ENCODE measurements at regions not wholly inside any gene's neighbourhood (a gene's known extent, or its start where the extent isn't known, plus 50 kb on each side); places are given as distances from the start of the nearest gene placed in this dataset.

DNA sequence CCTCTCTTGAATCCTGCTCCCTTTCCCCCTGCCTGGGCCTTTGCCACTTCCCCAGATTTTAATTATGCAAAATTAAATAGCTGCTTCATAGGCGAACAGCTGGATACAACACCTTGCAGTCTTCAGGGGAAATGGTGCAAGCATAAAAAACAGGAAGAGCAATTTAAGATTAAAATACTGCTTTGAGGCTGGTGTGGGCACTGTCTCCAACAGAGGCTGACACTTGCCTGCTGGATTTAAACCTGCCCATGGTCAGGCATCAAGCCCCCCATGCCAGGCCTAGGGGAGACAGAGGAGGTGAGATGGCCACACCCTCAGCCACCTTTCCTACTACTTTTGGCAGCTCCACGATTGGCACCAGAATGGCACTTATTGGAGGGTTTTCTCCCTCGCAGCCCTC lies 110.1 kb upstream of the DIO3 start:
- Histone ChIP-seq H3K36me3 (replicated peaks in 1 of 2; ENCODE audit: control insufficient read depth in 1 of 2, insufficient read depth in 2 of 2, low read length in 1 of 2) (no peaks in the 10 kb centered on the region), H3K9me3 (no peaks in the 10 kb centered on the region), H3K9ac (no peak overlapping the region), H3K4me1 (ENCODE audit: control insufficient read depth in 1 of 2, insufficient read depth in 2 of 2, low read depth in 1 of 2, low read length in 1 of 2) (peaks cover 0 to 4% of the 10 kb centered on the region in 2 experiments; a peak in 1 of 4 replicates), H2AFZ (ENCODE audit: low read depth) (no peak overlapping the region), H3K79me2 (ENCODE audit: insufficient read depth) (no peaks in the 10 kb centered on the region), H3K4me2 (no peak overlapping the region), H3K9me2 (no peaks in the 10 kb centered on the region), H4K20me1 (ENCODE audit: insufficient read depth) (no peaks in the 10 kb centered on the region), H3K4me3 (ENCODE audit: low read depth in 2 of 2, low read length in 1 of 2) (no peak overlapping the region), H3F3A (replicated peaks; ENCODE audit: insufficient read depth) (no peaks in the 10 kb centered on the region), H3K27me3 (ENCODE audit: insufficient read depth) (no peaks in the 10 kb centered on the region), H3K27ac (ENCODE audit: low read depth in 2 of 2, low read length in 1 of 2) (no peak overlapping the region)
- 52% methylated on average over 3 of the region's 3 CpGs for WGBS (ENCODE audit: low lambda C conversion rate)
- DNase-seq: no peak
- POLR2A ChIA-PET: no interaction called here
- TF ChIP-seq RFX5 (IDR thresholded peaks at IDR 0.05; ENCODE audit: low read length) (no peak), EP300 (IDR thresholded peaks at IDR 0.05; ENCODE audit: borderline replicate concordance in 1 of 2, low read depth in 1 of 2, low read length in 1 of 2) (no peak)
- CTCF ChIA-PET: interaction anchor here (0.5 to 0.7 kb wide), 2 partner anchors 18 to 39 kb away, joined by 3 read pairs; no protein-coding TSS in a partner anchor

DNA sequence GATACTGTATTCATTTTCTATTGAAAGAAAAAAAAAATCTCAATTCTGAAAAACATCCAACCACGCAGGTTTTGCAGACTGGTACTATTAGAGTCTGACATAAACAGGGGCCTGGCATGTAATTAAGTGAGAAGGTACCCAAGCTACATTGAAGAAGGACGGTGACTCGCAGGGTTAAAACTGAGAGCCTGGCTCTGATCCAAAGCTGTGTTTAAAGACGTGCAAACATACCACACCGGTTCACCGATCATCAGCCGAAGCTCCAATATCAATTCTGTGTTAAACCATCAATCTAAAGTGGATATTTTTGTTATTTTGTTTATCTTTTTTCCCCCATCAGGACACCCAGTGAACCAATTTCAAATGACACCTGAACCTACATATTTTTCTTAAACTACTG lies 108.1 kb upstream of the DIO3 start:
- CTCF ChIA-PET: no interaction called here

More for the DNA sequence above, 108.1 kb upstream of the DIO3 start:
- H3K9me2 ChIP-seq: no peaks in the 10 kb centered on the region
- no peaks in the 10 kb centered on the region for H3K9me3 ChIP-seq
- no peak overlapping the region for H3K27ac ChIP-seq (ENCODE audit: low read depth in 2 of 2, low read length in 1 of 2)
- H3K36me3 ChIP-seq (replicated peaks in 1 of 2; ENCODE audit: control insufficient read depth in 1 of 2, insufficient read depth in 2 of 2, low read length in 1 of 2): no peaks in the 10 kb centered on the region
- H3K27me3 ChIP-seq (ENCODE audit: insufficient read depth): no peaks in the 10 kb centered on the region
- TF ChIP-seq TCF12 (IDR thresholded peaks at IDR 0.05) (no peak), FOXM1 (IDR thresholded peaks at IDR 0.05; ENCODE audit: low read depth) (no peak), RFX5 (IDR thresholded peaks at IDR 0.05; ENCODE audit: low read length) (no peak), SMC3 (IDR thresholded peaks at IDR 0.05; ENCODE audit: low read depth, low read length) (no peak), YY1 (IDR thresholded peaks at IDR 0.05; ENCODE audit: low read depth) (no peak), ELF1 (IDR thresholded peaks at IDR 0.05) (no peak), FOXJ3 (CRISPR knock-in tag; IDR thresholded peaks at IDR 0.05) (no peak), NFIC (IDR thresholded peaks at IDR 0.05; ENCODE audit: borderline replicate concordance) (no peak)
- TF ChIP-seq, protein P1, sequence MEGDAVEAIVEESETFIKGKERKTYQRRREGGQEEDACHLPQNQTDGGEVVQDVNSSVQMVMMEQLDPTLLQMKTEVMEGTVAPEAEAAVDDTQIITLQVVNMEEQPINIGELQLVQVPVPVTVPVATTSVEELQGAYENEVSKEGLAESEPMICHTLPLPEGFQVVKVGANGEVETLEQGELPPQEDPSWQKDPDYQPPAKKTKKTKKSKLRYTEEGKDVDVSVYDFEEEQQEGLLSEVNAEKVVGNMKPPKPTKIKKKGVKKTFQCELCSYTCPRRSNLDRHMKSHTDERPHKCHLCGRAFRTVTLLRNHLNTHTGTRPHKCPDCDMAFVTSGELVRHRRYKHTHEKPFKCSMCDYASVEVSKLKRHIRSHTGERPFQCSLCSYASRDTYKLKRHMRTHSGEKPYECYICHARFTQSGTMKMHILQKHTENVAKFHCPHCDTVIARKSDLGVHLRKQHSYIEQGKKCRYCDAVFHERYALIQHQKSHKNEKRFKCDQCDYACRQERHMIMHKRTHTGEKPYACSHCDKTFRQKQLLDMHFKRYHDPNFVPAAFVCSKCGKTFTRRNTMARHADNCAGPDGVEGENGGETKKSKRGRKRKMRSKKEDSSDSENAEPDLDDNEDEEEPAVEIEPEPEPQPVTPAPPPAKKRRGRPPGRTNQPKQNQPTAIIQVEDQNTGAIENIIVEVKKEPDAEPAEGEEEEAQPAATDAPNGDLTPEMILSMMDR (IDR thresholded peaks at IDR 0.05): no peak
- TF ChIP-seq, protein P2, sequence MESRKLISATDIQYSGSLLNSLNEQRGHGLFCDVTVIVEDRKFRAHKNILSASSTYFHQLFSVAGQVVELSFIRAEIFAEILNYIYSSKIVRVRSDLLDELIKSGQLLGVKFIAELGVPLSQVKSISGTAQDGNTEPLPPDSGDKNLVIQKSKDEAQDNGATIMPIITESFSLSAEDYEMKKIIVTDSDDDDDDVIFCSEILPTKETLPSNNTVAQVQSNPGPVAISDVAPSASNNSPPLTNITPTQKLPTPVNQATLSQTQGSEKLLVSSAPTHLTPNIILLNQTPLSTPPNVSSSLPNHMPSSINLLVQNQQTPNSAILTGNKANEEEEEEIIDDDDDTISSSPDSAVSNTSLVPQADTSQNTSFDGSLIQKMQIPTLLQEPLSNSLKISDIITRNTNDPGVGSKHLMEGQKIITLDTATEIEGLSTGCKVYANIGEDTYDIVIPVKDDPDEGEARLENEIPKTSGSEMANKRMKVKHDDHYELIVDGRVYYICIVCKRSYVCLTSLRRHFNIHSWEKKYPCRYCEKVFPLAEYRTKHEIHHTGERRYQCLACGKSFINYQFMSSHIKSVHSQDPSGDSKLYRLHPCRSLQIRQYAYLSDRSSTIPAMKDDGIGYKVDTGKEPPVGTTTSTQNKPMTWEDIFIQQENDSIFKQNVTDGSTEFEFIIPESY (IDR thresholded peaks at IDR 0.05; ENCODE audit: borderline replicate concordance, low read depth): no peak
- POLR2A ChIA-PET: no interaction called here
- no peak overlapping the region for H3K4me2 ChIP-seq
- DNase-seq: no peak
- no peaks in the 10 kb centered on the region for H3F3A ChIP-seq (replicated peaks; ENCODE audit: insufficient read depth)
- H3K4me1 ChIP-seq (ENCODE audit: control insufficient read depth in 1 of 2, insufficient read depth in 2 of 2, low read depth in 1 of 2, low read length in 1 of 2): no peaks in the 10 kb centered on the region
- H4K20me1 ChIP-seq (ENCODE audit: insufficient read depth): no peaks in the 10 kb centered on the region
- H3K9ac ChIP-seq: no peak overlapping the region
- H2AFZ ChIP-seq (ENCODE audit: low read depth): no peak overlapping the region
- no peak overlapping the region for H3K4me3 ChIP-seq (ENCODE audit: low read depth in 2 of 2, low read length in 1 of 2)
- 43% methylated on average over 7 of the region's 7 CpGs for WGBS (ENCODE audit: low lambda C conversion rate)
- H3K79me2 ChIP-seq (ENCODE audit: insufficient read depth): no peaks in the 10 kb centered on the region

All from SK-N-SH (cell line).